ENCODE measurements at regions not wholly inside any gene's neighbourhood (a gene's known extent, or its start where the extent isn't known, plus 50 kb on each side); places are given as distances from the start of the nearest gene placed in this dataset.

DNA sequence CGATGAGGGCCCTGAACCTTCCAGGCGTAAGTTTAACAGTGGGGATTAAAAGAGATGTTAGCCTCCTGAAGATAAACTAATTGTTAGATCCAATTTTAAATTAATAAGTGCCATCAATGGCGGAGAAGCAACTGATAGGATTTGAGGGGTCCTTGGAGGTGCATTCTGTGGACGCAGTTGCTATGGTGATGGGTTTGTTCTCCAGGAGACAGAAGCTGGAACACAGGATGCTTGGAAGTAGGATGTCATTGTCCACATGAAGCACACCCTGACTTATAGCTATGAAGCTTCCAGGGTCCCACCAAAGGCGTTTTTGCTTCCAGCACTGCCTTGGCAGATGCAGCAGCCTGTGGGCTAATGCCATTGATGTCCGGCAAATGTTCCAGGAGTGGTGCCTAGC, 331.0 kb upstream of the IL12A start:
- TF ChIP-seq, protein P1, sequence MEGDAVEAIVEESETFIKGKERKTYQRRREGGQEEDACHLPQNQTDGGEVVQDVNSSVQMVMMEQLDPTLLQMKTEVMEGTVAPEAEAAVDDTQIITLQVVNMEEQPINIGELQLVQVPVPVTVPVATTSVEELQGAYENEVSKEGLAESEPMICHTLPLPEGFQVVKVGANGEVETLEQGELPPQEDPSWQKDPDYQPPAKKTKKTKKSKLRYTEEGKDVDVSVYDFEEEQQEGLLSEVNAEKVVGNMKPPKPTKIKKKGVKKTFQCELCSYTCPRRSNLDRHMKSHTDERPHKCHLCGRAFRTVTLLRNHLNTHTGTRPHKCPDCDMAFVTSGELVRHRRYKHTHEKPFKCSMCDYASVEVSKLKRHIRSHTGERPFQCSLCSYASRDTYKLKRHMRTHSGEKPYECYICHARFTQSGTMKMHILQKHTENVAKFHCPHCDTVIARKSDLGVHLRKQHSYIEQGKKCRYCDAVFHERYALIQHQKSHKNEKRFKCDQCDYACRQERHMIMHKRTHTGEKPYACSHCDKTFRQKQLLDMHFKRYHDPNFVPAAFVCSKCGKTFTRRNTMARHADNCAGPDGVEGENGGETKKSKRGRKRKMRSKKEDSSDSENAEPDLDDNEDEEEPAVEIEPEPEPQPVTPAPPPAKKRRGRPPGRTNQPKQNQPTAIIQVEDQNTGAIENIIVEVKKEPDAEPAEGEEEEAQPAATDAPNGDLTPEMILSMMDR (IDR thresholded peaks at IDR 0.05; ENCODE audit: extremely low read depth, low read depth, low read length): no peak
- peaks cover 6% of the 10 kb centered on the region for H3K9me3 ChIP-seq (ENCODE audit: low read depth, low read length)
- H3K4me3 ChIP-seq (ENCODE audit: insufficient read depth, low read length): no peak overlapping the region
- H2AFZ ChIP-seq (ENCODE audit: low read length): no peak overlapping the region
- H3K36me3 ChIP-seq (ENCODE audit: insufficient read depth, low read length): no peaks in the 10 kb centered on the region
- H4K20me1 ChIP-seq (ENCODE audit: insufficient read depth, low read length): no peaks in the 10 kb centered on the region
- no peaks in the 10 kb centered on the region for H3K79me2 ChIP-seq (ENCODE audit: insufficient read depth, low read length)
- DNase-seq (ENCODE audit: insufficient read length, low spot score, missing footprints): no peak
- H3K27ac ChIP-seq (ENCODE audit: low read depth, low read length): no peak overlapping the region
- no peak overlapping the region for H3K4me2 ChIP-seq (ENCODE audit: insufficient read depth, low read length)
- H3K27me3 ChIP-seq (ENCODE audit: insufficient read depth, low read length): peaks cover 3% of the 10 kb centered on the region
- H3K4me1 ChIP-seq (ENCODE audit: insufficient read depth, low read length): no peaks in the 10 kb centered on the region

DNA sequence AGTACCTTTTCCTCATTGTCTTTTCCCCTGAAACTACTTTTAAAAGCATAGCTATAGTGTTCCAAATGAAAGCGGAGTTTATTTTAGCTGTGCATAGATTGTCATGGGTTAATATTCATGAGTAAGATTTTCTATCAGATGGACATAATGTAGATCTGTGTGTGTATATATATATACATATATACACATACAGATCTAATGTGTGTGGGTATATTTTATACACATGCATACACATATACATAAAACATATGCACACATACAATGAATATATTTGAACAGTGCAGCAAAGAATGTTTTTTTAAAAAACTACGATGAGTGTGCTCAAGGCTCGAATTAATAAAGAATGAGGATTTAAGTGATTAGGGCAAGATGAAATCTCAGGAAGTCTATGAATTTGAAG, 328.3 kb upstream of the IL12A start:
- Histone ChIP-seq H3K4me2 (ENCODE audit: insufficient read depth, low read length) (no peak overlapping the region), H3K27me3 (ENCODE audit: insufficient read depth, low read length) (peaks cover 3% of the 10 kb centered on the region), H3K36me3 (ENCODE audit: insufficient read depth, low read length) (no peaks in the 10 kb centered on the region), H3K27ac (ENCODE audit: low read depth, low read length) (no peak overlapping the region), H3K79me2 (ENCODE audit: insufficient read depth, low read length) (no peaks in the 10 kb centered on the region), H3K9me3 (ENCODE audit: low read depth, low read length) (peaks cover 7% of the 10 kb centered on the region), H3K4me3 (ENCODE audit: insufficient read depth, low read length) (no peak overlapping the region), H3K4me1 (ENCODE audit: insufficient read depth, low read length) (no peaks in the 10 kb centered on the region), H2AFZ (ENCODE audit: low read length) (no peak overlapping the region), H4K20me1 (ENCODE audit: insufficient read depth, low read length) (no peaks in the 10 kb centered on the region)
- DNase-seq (ENCODE audit: insufficient read length, low spot score, missing footprints): no peak
- TF ChIP-seq, protein P1 (IDR thresholded peaks at IDR 0.05; ENCODE audit: extremely low read depth, low read depth, low read length): no peak

DNA sequence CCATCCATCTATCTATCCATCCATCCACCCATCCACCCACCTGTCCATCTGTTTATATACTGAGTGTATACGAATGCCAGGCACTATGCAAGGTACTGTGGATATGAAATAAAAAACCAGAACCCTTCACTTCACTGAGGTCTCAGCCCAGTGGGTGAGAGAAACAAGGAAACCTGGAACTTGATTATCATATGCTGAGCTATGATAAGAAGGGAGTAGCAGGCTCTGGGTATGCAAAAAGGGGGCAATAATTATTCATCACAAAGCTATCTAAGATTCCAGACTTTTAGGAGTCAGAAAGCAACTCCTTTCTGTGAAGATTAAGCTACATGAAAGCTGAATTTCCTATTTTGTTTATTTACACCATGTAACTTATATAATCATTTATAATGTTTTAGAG, 327.7 kb upstream of the IL12A start:
- H3K27ac ChIP-seq (ENCODE audit: low read depth, low read length): no peak overlapping the region
- no peak overlapping the region for H3K4me3 ChIP-seq (ENCODE audit: insufficient read depth, low read length)
- no peaks in the 10 kb centered on the region for H3K36me3 ChIP-seq (ENCODE audit: insufficient read depth, low read length)
- H4K20me1 ChIP-seq (ENCODE audit: insufficient read depth, low read length): no peaks in the 10 kb centered on the region
- TF ChIP-seq, protein P1 (IDR thresholded peaks at IDR 0.05; ENCODE audit: extremely low read depth, low read depth, low read length): no peak
- H3K4me1 ChIP-seq (ENCODE audit: insufficient read depth, low read length): no peaks in the 10 kb centered on the region
- no peak overlapping the region for H2AFZ ChIP-seq (ENCODE audit: low read length)
- H3K27me3 ChIP-seq (ENCODE audit: insufficient read depth, low read length): peaks cover 3% of the 10 kb centered on the region
- H3K4me2 ChIP-seq (ENCODE audit: insufficient read depth, low read length): no peak overlapping the region
- peaks cover 7% of the 10 kb centered on the region for H3K9me3 ChIP-seq (ENCODE audit: low read depth, low read length)
- no peak for DNase-seq (ENCODE audit: insufficient read length, low spot score, missing footprints)
- no peaks in the 10 kb centered on the region for H3K79me2 ChIP-seq (ENCODE audit: insufficient read depth, low read length)

DNA sequence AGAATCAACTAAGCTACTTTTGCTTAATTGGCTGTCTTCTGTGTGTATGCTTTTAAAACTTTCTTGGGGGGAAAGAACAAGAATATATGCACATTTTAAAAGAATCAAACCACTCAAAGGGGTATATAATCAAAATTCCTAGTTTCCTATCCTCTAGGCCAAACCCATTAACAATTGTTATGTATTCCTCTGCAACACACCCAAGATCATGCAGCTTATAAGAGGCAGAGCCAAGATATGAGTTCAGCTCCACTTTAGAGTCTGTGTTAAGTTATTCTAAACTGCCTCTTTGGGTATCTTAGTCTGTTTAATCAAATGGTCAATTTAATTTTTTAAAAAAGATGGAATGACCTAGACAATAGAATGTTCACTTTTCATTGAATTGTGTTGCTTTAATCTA, 326.1 kb upstream of the IL12A start:
- TF ChIP-seq, protein P1 (IDR thresholded peaks at IDR 0.05; ENCODE audit: extremely low read depth, low read depth, low read length): no peak
- no peaks in the 10 kb centered on the region for H3K79me2 ChIP-seq (ENCODE audit: insufficient read depth, low read length)
- no peak overlapping the region for H3K4me2 ChIP-seq (ENCODE audit: insufficient read depth, low read length)
- H3K4me1 ChIP-seq (ENCODE audit: insufficient read depth, low read length): no peaks in the 10 kb centered on the region
- H3K27ac ChIP-seq (ENCODE audit: low read depth, low read length): no peak overlapping the region
- no peaks in the 10 kb centered on the region for H3K36me3 ChIP-seq (ENCODE audit: insufficient read depth, low read length)
- H3K9me3 ChIP-seq (ENCODE audit: low read depth, low read length): peaks cover 7% of the 10 kb centered on the region
- no peak overlapping the region for H2AFZ ChIP-seq (ENCODE audit: low read length)
- no peaks in the 10 kb centered on the region for H4K20me1 ChIP-seq (ENCODE audit: insufficient read depth, low read length)
- H3K4me3 ChIP-seq (ENCODE audit: insufficient read depth, low read length): no peak overlapping the region
- peaks cover 3% of the 10 kb centered on the region for H3K27me3 ChIP-seq (ENCODE audit: insufficient read depth, low read length)
- no peak for DNase-seq (ENCODE audit: insufficient read length, low spot score, missing footprints)

Data from osteoblast (primary cell).